IMR-90 (cell line): ENCODE measurements at regions not wholly inside any gene's neighbourhood (a gene's known extent, or its start where the extent isn't known, plus 50 kb on each side); places are given as distances from the start of the nearest gene placed in this dataset.

Experiments used
- ATAC-seq: fragments of 200-7000 bp; cut with Tn5 transposase; 2 replicates; pipeline ENCODE4 v1.9.1; 2020; ENCODE audit warnings: low read depth, mild to moderate bottlenecking, moderate library complexity
- BruUV-seq: library from RNA; stranded (reverse); fragments of 400-500 nt; replicated peaks from 2 replicates; lab custom pipeline; 2021; lab: Mats Ljungman, UMichigan
- CTCF ChIA-PET: fragments of 300-600 bp; formaldehyde crosslinking; extraction: SDS; loops from one replicate; lab custom pipeline; 2021; ENCODE audit warnings: antibody characterized with exemption; lab: Yijun Ruan, JAX
- POLR2A ChIA-PET: fragments of 300-600 bp; sonication (Branson Sonifier 250); formaldehyde crosslinking; loops from one replicate; lab custom pipeline; 2022; ENCODE audit warnings: antibody characterized with exemption; ENCODE audit not compliant: unreplicated experiment; lab: Charles Lee
- DNase-seq: peaks from one replicate; pipeline ENCODE4 v3.0.0; 2013
- H2AFZ ChIP-seq: replicated peaks from 2 replicates; pipeline ENCODE3; 2013; ENCODE audit warnings: low read length, mild to moderate bottlenecking; ENCODE audit not compliant: poor library complexity
- H2AK5ac ChIP-seq: 2 replicates; pipeline ENCODE4 v1.6.1; 2013; ENCODE audit warnings: low read depth, low read length, inconsistent platforms
- H2AK9ac ChIP-seq: replicated peaks from 2 replicates; pipeline ENCODE3; 2013; ENCODE audit warnings: mild to moderate bottlenecking, low read depth, low read length, moderate library complexity; ENCODE audit not compliant: poor library complexity
- H2BK120ac ChIP-seq: 2 replicates; pipeline ENCODE4 v1.6.1; 2013; ENCODE audit warnings: low read depth, low read length, inconsistent platforms
- H2BK15ac ChIP-seq: 3 replicates; pipeline ENCODE4 v1.6.1; 2013; ENCODE audit warnings: low read depth, low read length, inconsistent platforms
- H2BK20ac ChIP-seq: 2 replicates; pipeline ENCODE4 v1.6.1; 2013; ENCODE audit warnings: low read depth, mild to moderate bottlenecking, inconsistent platforms, low read length, moderate library complexity
- H2BK5ac ChIP-seq: 2 replicates; pipeline ENCODE4 v1.6.1; 2013; ENCODE audit warnings: mild to moderate bottlenecking, low read depth, low read length, inconsistent platforms; ENCODE audit not compliant: poor library complexity, severe bottlenecking
- H3K14ac ChIP-seq: replicated peaks from 2 replicates; pipeline ENCODE4 v1.6.1; 2013; ENCODE audit warnings: low read depth, low read length, inconsistent platforms
- H3K18ac ChIP-seq: 2 replicates; pipeline ENCODE4 v1.6.1; 2013; ENCODE audit warnings: low read depth, low read length, control low read depth
- H3K23ac ChIP-seq: 2 replicates; pipeline ENCODE4 v1.6.1; 2013; ENCODE audit warnings: low read depth, low read length, inconsistent platforms
- H3K27ac ChIP-seq: 2 replicates; pipeline ENCODE4 v1.5.1; 2013; ENCODE audit warnings: mild to moderate bottlenecking, control low read depth, low read length; ENCODE audit not compliant: insufficient read depth
- H3K27me3 ChIP-seq: 2 replicates; pipeline ENCODE4 v1.6.1; 2013; ENCODE audit warnings: low read length; ENCODE audit not compliant: control insufficient read depth, insufficient read depth
- H3K36me3 ChIP-seq: 2 replicates; pipeline ENCODE4 v1.6.1; 2013; ENCODE audit warnings: low read length, mixed read lengths; ENCODE audit not compliant: control insufficient read depth, insufficient read depth
- H3K4ac ChIP-seq: 2 replicates; pipeline ENCODE4 v1.6.1; 2013; ENCODE audit warnings: low read depth, low read length, inconsistent platforms
- H3K4me1 ChIP-seq: 2 replicates; pipeline ENCODE4 v1.6.1; 2013; ENCODE audit warnings: low read length, mixed read lengths; ENCODE audit not compliant: control insufficient read depth, insufficient read depth
- H3K4me2 ChIP-seq: 2 replicates; pipeline ENCODE4 v1.6.1; 2013; ENCODE audit warnings: low read depth, mild to moderate bottlenecking, control low read depth, low read length, moderate library complexity
- H3K4me3 ChIP-seq: 2 replicates; pipeline ENCODE4 v1.5.1; 2013; ENCODE audit warnings: low read depth, mild to moderate bottlenecking, control low read depth, low read length, moderate library complexity; ENCODE audit not compliant: insufficient read depth
- H3K56ac ChIP-seq: 2 replicates; pipeline ENCODE4 v1.6.1; 2013; ENCODE audit warnings: low read length, inconsistent platforms; ENCODE audit not compliant: insufficient read depth; ENCODE audit errors: extremely low read depth
- H3K79me1 ChIP-seq, 2 experiments: 2 replicates each; pipeline ENCODE4 v1.6.1; 2013; ENCODE audit warnings: low read length in 2 of 2, inconsistent platforms in 1 of 2, low read depth in 1 of 2
- H3K9ac ChIP-seq: 2 replicates; pipeline ENCODE4 v1.6.1; 2013; ENCODE audit warnings: low read depth, low read length, control low read depth
- H3K9me1 ChIP-seq: 2 replicates; pipeline ENCODE4 v1.6.1; 2013; ENCODE audit warnings: low read length, inconsistent platforms; ENCODE audit not compliant: insufficient read depth
- H3K9me3 ChIP-seq: 2 replicates; pipeline ENCODE4 v1.6.1; 2013; ENCODE audit warnings: low read length; ENCODE audit not compliant: control insufficient read depth, insufficient read depth
- H4K20me1 ChIP-seq: 2 replicates; pipeline ENCODE4 v1.6.1; 2013; ENCODE audit warnings: low read length, inconsistent platforms; ENCODE audit not compliant: insufficient read depth
- H4K5ac ChIP-seq: 2 replicates; pipeline ENCODE4 v1.6.1; 2013; ENCODE audit warnings: mild to moderate bottlenecking, low read depth, low read length, control low read depth
- H4K8ac ChIP-seq, 2 experiments: 2 replicates each; pipeline ENCODE4 v1.6.1; 2013; ENCODE audit warnings: low read depth in 2 of 2, low read length in 2 of 2, control low read depth in 1 of 2, inconsistent platforms in 1 of 2
- H4K91ac ChIP-seq: 2 replicates; pipeline ENCODE4 v1.6.1; 2013; ENCODE audit warnings: low read depth, low read length, inconsistent platforms; ENCODE audit not compliant: insufficient read depth
- BHLHE40 ChIP-seq: fragments of 150-350 bp; IDR thresholded peaks from 2 replicates; pipeline ENCODE4 v1.6.1; 2016; ENCODE audit warnings: mild to moderate bottlenecking, low read depth, low read length
- CEBPB ChIP-seq: IDR thresholded peaks from 2 replicates; pipeline ENCODE4 v1.6.1; 2012; ENCODE audit warnings: low read depth, low read length, improper control_type of control experiment
- CHD1 ChIP-seq: IDR thresholded peaks from 2 replicates; pipeline ENCODE4 v1.6.1; 2012; ENCODE audit warnings: low read depth, low read length, improper control_type of control experiment
- FOS ChIP-seq: fragments of 150-350 bp; IDR thresholded peaks from 2 replicates; pipeline ENCODE4 v1.6.1; 2016; ENCODE audit warnings: low read depth, low read length
- MAZ ChIP-seq: IDR thresholded peaks from 2 replicates; pipeline ENCODE4 v1.6.1; 2012; ENCODE audit warnings: low read depth, mild to moderate bottlenecking, low read length, improper control_type of control experiment, moderate library complexity, borderline replicate concordance
- MXI1 ChIP-seq: IDR thresholded peaks from 2 replicates; pipeline ENCODE4 v1.6.1; 2012; ENCODE audit warnings: low read depth, mild to moderate bottlenecking, low read length, moderate library complexity, borderline replicate concordance
- NFE2L2 ChIP-seq: fragments of 150-350 bp; IDR thresholded peaks from 2 replicates; pipeline ENCODE4 v1.6.1; 2016; ENCODE audit warnings: low read depth, mild to moderate bottlenecking, low read length
- POLR2A ChIP-seq: IDR thresholded peaks from 2 replicates; pipeline ENCODE4 v1.6.1; 2012; ENCODE audit warnings: mild to moderate bottlenecking, low read depth, low read length
- RAD21 ChIP-seq: IDR thresholded peaks from 2 replicates; pipeline ENCODE4 v1.6.1; 2012; ENCODE audit warnings: low read length, improper control_type of control experiment
- RCOR1 ChIP-seq: IDR thresholded peaks from 2 replicates; pipeline ENCODE4 v1.6.1; 2012; ENCODE audit warnings: mild to moderate bottlenecking, low read length, improper control_type of control experiment; ENCODE audit not compliant: insufficient replicate concordance
- RFX5 ChIP-seq: IDR thresholded peaks from 2 replicates; pipeline ENCODE4 v1.8.0; 2012; ENCODE audit warnings: low read depth, mild to moderate bottlenecking, low read length, moderate library complexity
- SMC3 ChIP-seq: fragments of 150-350 bp; IDR thresholded peaks from 2 replicates; pipeline ENCODE4 v1.6.1; 2016; ENCODE audit warnings: low read depth, mild to moderate bottlenecking, antibody characterized with exemption, low read length, moderate library complexity
- WGBS, 2 experiments: methylation state at CpG; one replicate each; pipeline versions ENCODE4 v1.1.5 to v1.1.7; 2013; ENCODE audit warnings: missing lambda C conversion rate in 2 of 2; ENCODE audit not compliant: insufficient read length in 1 of 2; ENCODE audit errors: extremely low coverage in 2 of 2; 5-methylcytosine and 5-hydroxymethylcytosine counted together
- dilution Hi-C: fragments of 300-500 bp; cut with HindIII; formaldehyde crosslinking; loops from one replicate; pipeline ENCODE4 v1.14.3; 2018; ENCODE audit warnings: low sequenced_read_pairs; ENCODE audit not compliant: unreplicated experiment
- in situ Hi-C: fragments of 300-500 bp; cut with MboI; formaldehyde crosslinking; loops from 3 replicates; pipeline ENCODE4 v1.14.3; 2019; ENCODE audit warnings: low sequenced_read_pairs, inconsistent platforms, mixed read lengths
- intact Hi-C: fragments of 100-400 bp; cut with micrococcal nuclease; formaldehyde crosslinking; loops from 2 replicates; pipeline ENCODE4 v1.10.0; 2022
- TF ChIP-seq, protein P1 (sequence below): fragments of 150-350 bp; IDR thresholded peaks from 2 replicates; pipeline ENCODE4 v1.6.1; 2017; ENCODE audit warnings: mild to moderate bottlenecking, antibody characterized with exemption, low read length, low read depth
- TF ChIP-seq, protein P2 (sequence below): fragments of 150-350 bp; IDR thresholded peaks from 2 replicates; pipeline ENCODE4 v1.6.1; 2016; ENCODE audit warnings: low read depth, mild to moderate bottlenecking, low read length, moderate library complexity, borderline replicate concordance
- TF ChIP-seq, protein P3 (sequence below): conservative IDR thresholded peaks from 2 replicates; pipeline ENCODE4 v1.5.1; 2012; ENCODE audit warnings: mild to moderate bottlenecking, low read depth, low read length, improper control_type of control experiment

DNA sequence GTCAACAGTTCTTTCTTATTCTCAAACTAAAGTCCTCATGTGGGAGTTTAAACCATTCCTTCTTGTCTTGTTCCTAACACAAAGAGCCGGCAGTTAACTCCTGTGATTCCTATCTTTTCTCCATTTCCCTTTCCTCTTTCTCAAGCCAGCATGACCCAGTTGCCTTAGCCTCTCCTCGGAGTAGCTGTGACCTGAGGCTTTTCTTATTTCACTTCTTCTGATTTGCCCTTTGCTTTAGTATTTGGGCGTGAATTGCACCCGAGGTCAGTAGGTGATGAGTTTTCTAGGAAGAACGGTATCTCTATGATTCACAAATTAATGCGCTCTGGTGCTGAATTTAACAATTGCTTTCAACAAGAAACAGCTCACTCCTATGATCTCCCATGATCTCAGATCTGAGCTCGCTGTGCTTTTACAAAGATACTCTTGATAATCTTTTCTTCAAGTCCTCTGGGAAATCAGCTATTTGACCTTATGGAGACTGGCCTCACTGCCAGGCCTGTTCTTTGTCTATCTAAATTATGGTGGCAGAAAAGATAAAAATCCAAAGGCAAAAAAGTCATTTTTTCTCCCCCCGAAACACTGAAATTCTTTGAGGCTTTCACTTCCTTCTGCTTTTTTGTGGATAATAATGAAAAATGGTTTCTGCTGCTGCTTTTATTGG is 184.6 kb downstream of the JCAD start:
- dilution Hi-C loops (no loop called here), in situ Hi-C loops (no loop called here), intact Hi-C loops (no loop called here)
- H3K14ac ChIP-seq: no peak overlapping the region
- no peak for DNase-seq
- BruUV-seq: no TSS peak
- WGBS, 2 experiments: 72% methylated on average over 4 of the region's 8 CpGs; no CpG with 5 or more reads in 1 of the 2 experiments
- H2AK9ac ChIP-seq: no peak overlapping the region
- no peak overlapping the region for H2AK5ac ChIP-seq
- H3K56ac ChIP-seq: no peak overlapping the region
- H2BK5ac ChIP-seq: no peak overlapping the region
- no peak overlapping the region for H3K18ac ChIP-seq
- H2BK15ac ChIP-seq: no peak overlapping the region
- H3K9me1 ChIP-seq: no peaks in the 10 kb centered on the region
- no peak overlapping the region for H2BK120ac ChIP-seq
- no peak overlapping the region for H3K27ac ChIP-seq
- H3K9ac ChIP-seq: no peak overlapping the region
- H4K5ac ChIP-seq: no peak overlapping the region
- no peak overlapping the region for H2AFZ ChIP-seq
- H3K4me1 ChIP-seq: no peaks in the 10 kb centered on the region
- no peak overlapping the region for H4K91ac ChIP-seq
- H4K20me1 ChIP-seq: no peaks in the 10 kb centered on the region
- H3K36me3 ChIP-seq: no peaks in the 10 kb centered on the region
- H4K8ac ChIP-seq: no peak overlapping the region
- ChIA-PET POLR2A (no interaction called here), CTCF (no interaction called here)
- no peak for ATAC-seq
- TF ChIP-seq SMC3 (no peak), CEBPB (no peak), MXI1 (no peak), RAD21 (no peak), CHD1 (no peak), POLR2A (no peak), FOS (no peak), RCOR1 (no peak), NFE2L2 (no peak), BHLHE40 (no peak), RFX5 (no peak), MAZ (no peak)
- TF ChIP-seq, protein P1, sequence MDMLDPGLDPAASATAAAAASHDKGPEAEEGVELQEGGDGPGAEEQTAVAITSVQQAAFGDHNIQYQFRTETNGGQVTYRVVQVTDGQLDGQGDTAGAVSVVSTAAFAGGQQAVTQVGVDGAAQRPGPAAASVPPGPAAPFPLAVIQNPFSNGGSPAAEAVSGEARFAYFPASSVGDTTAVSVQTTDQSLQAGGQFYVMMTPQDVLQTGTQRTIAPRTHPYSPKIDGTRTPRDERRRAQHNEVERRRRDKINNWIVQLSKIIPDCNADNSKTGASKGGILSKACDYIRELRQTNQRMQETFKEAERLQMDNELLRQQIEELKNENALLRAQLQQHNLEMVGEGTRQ: no peak
- TF ChIP-seq, protein P2, sequence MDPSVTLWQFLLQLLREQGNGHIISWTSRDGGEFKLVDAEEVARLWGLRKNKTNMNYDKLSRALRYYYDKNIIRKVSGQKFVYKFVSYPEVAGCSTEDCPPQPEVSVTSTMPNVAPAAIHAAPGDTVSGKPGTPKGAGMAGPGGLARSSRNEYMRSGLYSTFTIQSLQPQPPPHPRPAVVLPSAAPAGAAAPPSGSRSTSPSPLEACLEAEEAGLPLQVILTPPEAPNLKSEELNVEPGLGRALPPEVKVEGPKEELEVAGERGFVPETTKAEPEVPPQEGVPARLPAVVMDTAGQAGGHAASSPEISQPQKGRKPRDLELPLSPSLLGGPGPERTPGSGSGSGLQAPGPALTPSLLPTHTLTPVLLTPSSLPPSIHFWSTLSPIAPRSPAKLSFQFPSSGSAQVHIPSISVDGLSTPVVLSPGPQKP: no peak
- TF ChIP-seq, protein P3, sequence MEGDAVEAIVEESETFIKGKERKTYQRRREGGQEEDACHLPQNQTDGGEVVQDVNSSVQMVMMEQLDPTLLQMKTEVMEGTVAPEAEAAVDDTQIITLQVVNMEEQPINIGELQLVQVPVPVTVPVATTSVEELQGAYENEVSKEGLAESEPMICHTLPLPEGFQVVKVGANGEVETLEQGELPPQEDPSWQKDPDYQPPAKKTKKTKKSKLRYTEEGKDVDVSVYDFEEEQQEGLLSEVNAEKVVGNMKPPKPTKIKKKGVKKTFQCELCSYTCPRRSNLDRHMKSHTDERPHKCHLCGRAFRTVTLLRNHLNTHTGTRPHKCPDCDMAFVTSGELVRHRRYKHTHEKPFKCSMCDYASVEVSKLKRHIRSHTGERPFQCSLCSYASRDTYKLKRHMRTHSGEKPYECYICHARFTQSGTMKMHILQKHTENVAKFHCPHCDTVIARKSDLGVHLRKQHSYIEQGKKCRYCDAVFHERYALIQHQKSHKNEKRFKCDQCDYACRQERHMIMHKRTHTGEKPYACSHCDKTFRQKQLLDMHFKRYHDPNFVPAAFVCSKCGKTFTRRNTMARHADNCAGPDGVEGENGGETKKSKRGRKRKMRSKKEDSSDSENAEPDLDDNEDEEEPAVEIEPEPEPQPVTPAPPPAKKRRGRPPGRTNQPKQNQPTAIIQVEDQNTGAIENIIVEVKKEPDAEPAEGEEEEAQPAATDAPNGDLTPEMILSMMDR: no peak
- no peak overlapping the region for H3K4me3 ChIP-seq
- H3K27me3 ChIP-seq: peaks cover 16% of the 10 kb centered on the region
- no peak overlapping the region for H2BK20ac ChIP-seq
- H3K23ac ChIP-seq: no peak overlapping the region
- no peak overlapping the region for H3K4ac ChIP-seq
- H3K9me3 ChIP-seq: no peaks in the 10 kb centered on the region; the same call in 1 of the 2 replicates
- H3K4me2 ChIP-seq: no peak overlapping the region
- no peaks in the 10 kb centered on the region for H3K79me1 ChIP-seq
